ENCODE measurements at regions not wholly inside any gene's neighbourhood (a gene's known extent, or its start where the extent isn't known, plus 50 kb on each side); places are given as distances from the start of the nearest gene placed in this dataset.

DNA sequence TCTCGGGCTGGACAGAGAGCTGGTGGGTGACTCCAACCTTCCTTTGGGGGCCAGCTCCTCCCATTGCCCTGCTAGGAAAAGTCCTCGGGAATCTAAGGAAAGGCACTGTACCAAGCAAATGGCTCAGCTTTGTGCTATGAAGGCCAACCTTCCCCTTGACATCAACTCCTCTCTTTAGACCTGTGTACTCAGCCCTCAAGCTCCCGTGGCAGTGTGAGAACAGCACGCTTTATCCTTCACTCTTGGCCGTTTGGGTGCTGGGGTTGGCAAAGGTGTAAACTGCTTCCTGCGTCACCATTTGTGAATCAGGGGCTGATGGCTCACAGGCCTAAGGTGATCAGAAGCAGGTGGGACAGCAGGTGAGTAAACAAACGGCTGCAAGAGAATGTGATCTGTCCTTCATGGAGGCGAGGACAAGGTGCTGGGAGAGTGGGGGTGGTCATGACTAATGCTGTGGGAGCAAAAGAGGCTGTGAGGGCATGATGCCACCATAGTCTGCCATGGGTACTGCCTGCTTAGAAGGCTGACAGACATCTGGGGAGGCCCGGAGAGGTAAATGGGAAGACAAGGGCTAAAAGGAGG, 165.2 kb upstream of the TPM1 start:
- no peak for DNase-seq

DNA sequence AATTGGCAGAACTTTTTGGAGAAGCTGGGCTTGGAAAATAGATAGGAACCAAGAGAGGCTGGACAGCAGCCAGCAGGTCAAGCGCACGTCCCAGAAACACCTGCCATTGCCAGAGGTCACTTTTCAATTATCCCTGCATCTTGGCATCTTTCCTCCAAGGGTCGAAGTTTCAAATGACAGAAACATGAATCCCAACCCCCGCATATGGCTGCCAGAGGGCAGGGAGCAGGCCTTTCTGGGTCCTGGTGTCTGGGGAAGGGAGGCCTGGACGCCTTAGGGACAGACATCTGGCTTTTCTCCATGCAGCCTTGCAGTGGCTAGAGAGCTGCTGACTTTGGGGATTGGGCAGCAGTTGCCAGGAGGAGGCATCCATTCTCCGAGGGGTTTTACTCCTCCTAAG, 164.5 kb upstream of the TPM1 start:
- DNase-seq = no peak

- DNase-seq = no peak
Measured at GRCh38 chr15:62879770-62880169, 162.8 kb upstream of the TPM1 start.

DNA sequence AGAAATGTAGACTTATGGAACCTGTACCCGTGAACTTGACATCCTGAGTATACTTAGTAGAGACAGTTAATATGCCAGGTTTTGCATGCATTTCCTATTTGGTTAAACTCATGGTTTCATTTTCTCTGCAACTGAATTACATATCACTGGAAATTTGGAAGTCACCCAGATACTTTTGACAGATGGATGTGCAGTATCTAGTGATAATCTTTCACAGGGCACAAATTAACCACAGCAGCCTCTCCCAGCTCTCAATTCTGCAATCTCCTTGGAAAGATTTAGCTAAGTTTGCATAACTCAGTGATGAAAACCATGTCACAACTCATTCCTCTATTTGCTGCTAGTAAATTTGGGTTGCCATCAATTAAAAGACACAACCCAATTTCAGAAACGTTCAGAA, 162.3 kb upstream of the TPM1 start:
- DNase-seq = no peak

DNA sequence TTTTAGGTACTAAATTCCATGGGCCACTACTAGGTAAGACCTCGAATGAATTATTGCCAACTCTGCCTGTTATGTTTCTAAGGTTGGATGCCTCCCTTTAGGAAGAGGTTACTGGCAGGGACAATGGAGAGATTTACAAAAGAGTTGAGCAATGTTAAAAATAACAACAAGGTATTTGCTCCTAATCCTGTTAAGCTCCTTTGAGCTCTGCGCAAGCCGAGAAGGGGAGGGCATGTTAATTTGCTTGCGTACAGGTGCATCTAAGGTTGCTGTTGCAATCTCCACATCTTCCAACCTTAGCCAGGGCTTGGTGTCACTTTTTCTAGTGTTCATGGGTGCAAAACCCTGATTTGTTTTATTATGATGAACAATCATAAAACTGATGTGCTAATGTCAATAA, 161.5 kb upstream of the TPM1 start:
- no peak for DNase-seq

DNA sequence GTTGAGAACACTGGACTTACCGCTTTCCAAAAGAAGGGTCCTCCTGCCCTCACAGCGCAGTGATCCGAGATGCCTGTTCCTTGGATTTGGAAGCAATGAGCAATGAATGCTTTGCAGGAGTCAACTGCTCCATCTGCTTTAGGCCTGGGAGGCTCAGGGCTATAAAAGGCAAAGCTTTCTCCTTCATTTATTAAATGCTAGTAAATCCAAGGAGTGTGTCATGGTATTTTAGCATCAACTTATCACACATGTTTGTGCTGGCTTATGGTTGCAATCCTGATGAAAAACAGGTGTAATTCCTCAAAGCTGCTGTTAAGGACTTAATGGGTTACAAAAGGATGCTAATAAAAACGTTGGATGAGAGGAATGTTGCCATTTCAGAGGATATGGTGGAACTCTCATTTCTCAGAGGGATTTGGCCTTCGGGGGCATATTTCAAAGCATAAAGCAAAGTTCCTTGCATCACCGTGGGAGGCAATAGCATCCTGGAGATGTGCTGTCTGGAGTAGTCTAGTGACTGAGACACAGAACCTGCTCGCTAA, 158.5 kb upstream of the TPM1 start:
- DNase-seq = no peak

- DNase-seq = no peak
Measured at GRCh38 chr15:62886431-62887071, 156.0 kb upstream of the TPM1 start.

GRCh38 chr15:62887113-62887570, 155.4 kb upstream of the TPM1 start:
- DNase-seq = no peak

GRCh38 chr15:62888623-62889022, 153.9 kb upstream of the TPM1 start:
- no peak for DNase-seq

DNA sequence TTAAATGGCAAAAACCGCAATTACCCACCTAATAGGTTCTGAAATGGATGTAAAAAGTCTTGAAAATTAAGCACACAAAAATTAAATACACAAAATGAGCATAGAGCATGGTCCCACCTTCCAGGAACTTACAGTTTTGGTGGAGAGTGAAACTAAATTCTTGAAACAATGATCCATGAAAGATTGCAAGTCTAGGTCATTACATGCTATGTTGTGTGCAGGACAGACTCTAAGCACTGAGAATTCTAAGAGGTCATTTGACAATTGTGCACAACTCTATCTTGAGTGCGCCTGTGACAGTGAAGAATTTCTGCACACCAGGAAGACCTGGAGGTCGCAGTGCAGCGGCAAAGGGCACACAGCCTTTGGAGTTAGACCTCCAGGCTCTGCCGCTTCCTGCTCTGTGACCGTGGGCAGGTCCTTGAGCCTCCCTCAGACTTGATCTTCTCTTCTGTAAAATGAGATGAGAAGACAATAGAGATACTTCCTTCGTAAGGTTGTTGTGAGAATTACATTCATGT, 153.3 kb upstream of the TPM1 start:
- DNase-seq = no peak

DNA sequence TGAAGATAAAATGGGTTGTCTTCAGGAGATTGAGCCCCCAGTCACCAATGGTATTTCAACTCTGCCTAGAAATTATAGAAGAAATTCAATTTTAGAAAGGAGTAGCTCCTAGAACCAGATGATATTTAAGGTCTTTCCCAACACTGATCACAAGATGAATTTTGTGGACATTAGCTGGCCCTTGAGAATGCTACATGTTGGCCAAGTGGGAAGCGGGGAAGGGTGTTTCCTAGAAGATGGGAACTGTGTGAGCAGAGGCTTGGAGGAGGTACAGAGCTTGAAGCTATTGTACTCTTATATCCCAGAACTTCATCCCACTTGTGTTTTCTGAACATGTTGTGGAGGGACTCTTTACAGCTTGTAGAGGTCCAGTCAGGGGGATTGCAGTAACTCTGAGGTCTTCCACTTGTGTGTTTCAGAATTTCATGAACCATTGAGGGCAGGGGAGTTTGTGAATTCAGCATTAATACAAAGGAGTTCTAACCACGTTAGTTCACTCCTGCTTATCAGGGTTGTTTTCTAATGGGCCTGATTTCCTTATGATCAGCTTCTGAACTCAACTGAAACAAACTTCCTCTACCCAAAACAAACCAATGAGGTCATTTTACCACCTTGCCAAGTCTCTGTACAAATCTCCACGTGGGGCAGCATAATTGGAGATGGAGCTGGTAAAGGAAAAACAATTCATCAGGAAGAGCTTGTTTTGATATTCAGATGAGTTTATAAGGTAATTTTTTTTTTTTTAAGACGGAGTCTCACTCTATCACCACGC, 152.6 kb upstream of the TPM1 start:
- no peak for DNase-seq

- no peak for DNase-seq
Measured at GRCh38 chr15:62894322-62895085, 148.0 kb upstream of the TPM1 start.

- DNase-seq = no peak
Measured at GRCh38 chr15:62895139-62895866, 147.2 kb upstream of the TPM1 start.

- DNase-seq = no peak
Measured at GRCh38 chr15:62895905-62896316, 146.6 kb upstream of the TPM1 start.

GRCh38 chr15:62896380-62896866, 146.1 kb upstream of the TPM1 start:
- DNase-seq = no peak

GRCh38 chr15:62896969-62897486, 145.5 kb upstream of the TPM1 start:
- no peak for DNase-seq

- DNase-seq = no peak
Measured at GRCh38 chr15:62897634-62898033, 144.9 kb upstream of the TPM1 start.

DNA sequence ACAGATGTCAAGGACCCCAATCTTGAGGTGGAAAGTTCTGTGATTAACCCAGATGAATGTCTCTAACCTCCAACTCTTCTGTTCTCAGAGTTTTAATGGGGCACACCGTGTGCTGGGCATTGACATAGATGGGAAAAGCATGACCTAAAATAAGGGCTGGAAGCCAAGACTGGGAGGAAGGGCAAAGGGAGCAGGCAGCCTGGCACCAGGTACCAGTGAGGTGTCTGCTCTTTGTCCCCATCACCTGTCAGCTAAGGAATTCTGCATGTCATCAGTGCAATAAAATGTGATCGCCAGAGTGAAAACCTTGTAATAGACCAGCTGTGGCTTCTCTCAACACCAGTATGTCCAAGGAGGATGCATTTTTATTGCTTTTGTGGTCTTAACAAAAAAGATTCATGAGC, 143.5 kb upstream of the TPM1 start:
- no peak for DNase-seq

GRCh38 chr15:62900071-62900802, 142.3 kb upstream of the TPM1 start:
- no peak for DNase-seq

- DNase-seq = no peak
Measured at GRCh38 chr15:62901087-62901486, 141.5 kb upstream of the TPM1 start.

GRCh38 chr15:62901909-62902546, 140.5 kb upstream of the TPM1 start:
- no peak for DNase-seq
